ENCODE measurements at regions not wholly inside any gene's neighbourhood (a gene's known extent, or its start where the extent isn't known, plus 50 kb on each side); places are given as distances from the start of the nearest gene placed in this dataset.

GRCh38 chr9:90240541-90240940 lies 402.1 kb downstream of the DIRAS2 start:
- intact Hi-C loops (cut with micrococcal nuclease): no loop called here
- Mint-ChIP-seq H3K27ac (no peak overlapping the region), H3K27me3 (peaks cover 6% of the 10 kb centered on the region), H3K4me3 (no peak overlapping the region), H3K36me3 (ENCODE audit: low read depth) (no peaks in the 10 kb centered on the region), H3K9me3 (no peaks in the 10 kb centered on the region), H3K4me1 (ENCODE audit: low read depth) (no peaks in the 10 kb centered on the region)
- ATAC-seq: no peak
- POLR2A ChIA-PET: no interaction called here
- CTCF ChIA-PET: no interaction called here
- no peak for TF ChIP-seq CTCF (IDR thresholded peaks at IDR 0.05)
- no peak for DNase-seq

GRCh38 chr9:90245661-90246060 lies 397.0 kb downstream of the DIRAS2 start:
- Mint-ChIP-seq H3K9me3 (no peaks in the 10 kb centered on the region), H3K4me3 (no peak overlapping the region), H3K36me3 (ENCODE audit: low read depth) (no peaks in the 10 kb centered on the region), H3K27ac (no peak overlapping the region), H3K4me1 (ENCODE audit: low read depth) (no peaks in the 10 kb centered on the region), H3K27me3 (peaks cover 6% of the 10 kb centered on the region)
- intact Hi-C loops (cut with micrococcal nuclease): no loop called here
- ChIA-PET POLR2A (no interaction called here), CTCF (interaction anchor here (0.6 kb wide), 1 partner anchor 465 kb away, joined by 3 read pairs; no protein-coding TSS in a partner anchor)
- DNase-seq (no peak), ATAC-seq (no peak)
- TF ChIP-seq CTCF (IDR thresholded peaks at IDR 0.05): no peak

- H3K27ac Mint-ChIP-seq: no peak overlapping the region
- no peak overlapping the region for H3K4me3 Mint-ChIP-seq
- no peak for ATAC-seq
- no peaks in the 10 kb centered on the region for H3K36me3 Mint-ChIP-seq (ENCODE audit: low read depth)
- CTCF ChIA-PET: interaction anchor here (1.4 kb wide), 1 partner anchor 621 kb away, joined by 3 read pairs; no protein-coding TSS in a partner anchor
- intact Hi-C loops (cut with micrococcal nuclease): no loop called here
- peaks cover 5% of the 10 kb centered on the region for H3K27me3 Mint-ChIP-seq
- H3K4me1 Mint-ChIP-seq (ENCODE audit: low read depth): no peaks in the 10 kb centered on the region
- POLR2A ChIA-PET: no interaction called here
- no peaks in the 10 kb centered on the region for H3K9me3 Mint-ChIP-seq
- no peak for DNase-seq
- no peak for TF ChIP-seq CTCF (IDR thresholded peaks at IDR 0.05)
These were observed 393.5 kb downstream of the DIRAS2 start for GRCh38 chr9:90249094-90249493.

- intact Hi-C loops (cut with micrococcal nuclease): no loop called here
- Mint-ChIP-seq H3K27me3 (peaks cover 4% of the 10 kb centered on the region), H3K4me3 (no peak overlapping the region), H3K27ac (no peak overlapping the region), H3K36me3 (ENCODE audit: low read depth) (no peaks in the 10 kb centered on the region), H3K4me1 (ENCODE audit: low read depth) (no peaks in the 10 kb centered on the region), H3K9me3 (no peaks in the 10 kb centered on the region)
- POLR2A ChIA-PET: no interaction called here
- TF ChIP-seq CTCF (IDR thresholded peaks at IDR 0.05): no peak
- no peak for DNase-seq
- CTCF ChIA-PET: no interaction called here
- no peak for ATAC-seq
These were observed 391.3 kb downstream of the DIRAS2 start for GRCh38 chr9:90251316-90251715.

GRCh38 chr9:90256345-90256744 lies 386.3 kb downstream of the DIRAS2 start:
- H3K27ac Mint-ChIP-seq: no peak overlapping the region
- ChIA-PET POLR2A (no interaction called here), CTCF (no interaction called here)
- intact Hi-C loops (cut with micrococcal nuclease): no loop called here
- ATAC-seq (no peak), DNase-seq (no peak)
- no peaks in the 10 kb centered on the region for H3K36me3 Mint-ChIP-seq (ENCODE audit: low read depth)
- H3K27me3 Mint-ChIP-seq: peaks cover 13% of the 10 kb centered on the region
- no peaks in the 10 kb centered on the region for H3K4me1 Mint-ChIP-seq (ENCODE audit: low read depth)
- TF ChIP-seq CTCF (IDR thresholded peaks at IDR 0.05): no peak
- H3K9me3 Mint-ChIP-seq: peaks cover 4% of the 10 kb centered on the region
- no peak overlapping the region for H3K4me3 Mint-ChIP-seq

Measured in activated CD8-positive, alpha-beta T cell treated with anti-CD3 and anti-CD28 coated beads for 36 hours (primary cell).